OCI-LY7 (cell line): ENCODE measurements at regions not wholly inside any gene's neighbourhood (a gene's known extent, or its start where the extent isn't known, plus 50 kb on each side); places are given as distances from the start of the nearest gene placed in this dataset.

Experiments used
- BruUV-seq: library from RNA; stranded (reverse); fragments of 400-500 nt; replicated peaks from 2 replicates; lab custom pipeline; 2021; lab: Mats Ljungman, UMichigan
- CTCF ChIA-PET: fragments of 300-600 bp; sonication (Branson Sonifier 250); formaldehyde crosslinking; loops from one replicate; lab custom pipeline; 2022; ENCODE audit warnings: antibody characterized with exemption; ENCODE audit not compliant: unreplicated experiment; lab: Charles Lee
- POLR2A ChIA-PET: fragments of 300-600 bp; sonication (Branson Sonifier 250); formaldehyde crosslinking; loops from one replicate; lab custom pipeline; 2022; ENCODE audit warnings: antibody characterized with exemption; lab: Charles Lee
- DNase-seq: peaks from one replicate; pipeline ENCODE4 v3.0.0-alpha.2; 2015; ENCODE audit warnings: low spot score
- H2AFZ ChIP-seq: fragments of 200-600 bp; sonication (generic), shearing (Covaris generic); 2 replicates; pipeline ENCODE4 v1.6.1; 2014; ENCODE audit warnings: mild to moderate bottlenecking, antibody characterized with exemption, low read length, moderate library complexity
- H3K27ac ChIP-seq: fragments of 200-600 bp; sonication (generic); 2 replicates; pipeline ENCODE4 v1.5.1; 2014; ENCODE audit warnings: mixed run types, low read depth, mild to moderate bottlenecking, moderate library complexity, low read length, inconsistent platforms; ENCODE audit not compliant: poor library complexity, severe bottlenecking
- H3K36me3 ChIP-seq: fragments of 200-600 bp; sonication (generic); 2 replicates; pipeline ENCODE4 v1.6.1; 2014; ENCODE audit warnings: mild to moderate bottlenecking, antibody characterized with exemption, low read length, moderate library complexity, mixed read lengths; ENCODE audit not compliant: insufficient read depth
- H3K4me1 ChIP-seq: fragments of 200-600 bp; sonication (generic); 2 replicates; pipeline ENCODE4 v1.5.1; 2014; ENCODE audit warnings: mild to moderate bottlenecking, low read length; ENCODE audit not compliant: insufficient read depth, poor library complexity, severe bottlenecking
- H3K4me2 ChIP-seq: fragments of 200-600 bp; sonication (generic); 2 replicates; pipeline ENCODE4 v1.6.1; 2014; ENCODE audit warnings: mild to moderate bottlenecking, low read length
- H3K4me3 ChIP-seq: fragments of 200-600 bp; sonication (generic); 2 replicates; pipeline ENCODE4 v1.5.1; 2014; ENCODE audit warnings: mild to moderate bottlenecking, low read depth, low read length; ENCODE audit not compliant: poor library complexity, severe bottlenecking
- H3K79me2 ChIP-seq: fragments of 200-600 bp; sonication (generic); 2 replicates; pipeline ENCODE4 v1.6.1; 2016; ENCODE audit warnings: low read depth, mild to moderate bottlenecking, low read length, moderate library complexity, mixed read lengths; ENCODE audit not compliant: insufficient read depth
- H3K9me2 ChIP-seq: fragments of 200-600 bp; sonication (generic); 2 replicates; pipeline ENCODE4 v1.6.1; 2016; ENCODE audit warnings: mild to moderate bottlenecking, low read length, mixed read lengths; ENCODE audit not compliant: insufficient read depth
- H3K9me3 ChIP-seq: fragments of 200-600 bp; sonication (generic); 2 replicates; pipeline ENCODE4 v1.6.1; 2014; ENCODE audit warnings: mild to moderate bottlenecking, mixed run types, low read length, mixed read lengths
- H4K20me1 ChIP-seq: fragments of 200-600 bp; sonication (generic); 2 replicates; pipeline ENCODE4 v1.6.1; 2014; ENCODE audit warnings: mild to moderate bottlenecking, antibody characterized with exemption, low read length, moderate library complexity, mixed read lengths; ENCODE audit not compliant: insufficient read depth
- CTCF ChIP-seq: fragments of 200-600 bp; sonication (generic); conservative IDR thresholded peaks from 2 replicates; pipeline ENCODE4 v1.5.1; 2014; ENCODE audit warnings: mild to moderate bottlenecking, antibody characterized with exemption, low read length, moderate library complexity, mixed read lengths
- EZH2phosphoT487 ChIP-seq: fragments of 200-600 bp; sonication (generic); IDR thresholded peaks from 2 replicates; pipeline ENCODE4 v1.6.1; 2018; ENCODE audit warnings: low read depth, borderline replicate concordance, mild to moderate bottlenecking, mixed run types, antibody characterized with exemption, low read length, moderate library complexity, mixed read lengths
- intact Hi-C: fragments of 100-400 bp; cut with micrococcal nuclease; formaldehyde crosslinking; loops from one replicate; pipeline ENCODE4 v1.10.0; 2022; ENCODE audit not compliant: unreplicated experiment

- Histone ChIP-seq H4K20me1 (no peaks in the 10 kb centered on the region), H3K9me2 (no peaks in the 10 kb centered on the region), H3K79me2 (no peaks in the 10 kb centered on the region), H3K4me2 (no peak overlapping the region), H3K27ac (no peak overlapping the region), H3K4me3 (no peak overlapping the region), H3K9me3 (no peaks in the 10 kb centered on the region), H3K4me1 (no peaks in the 10 kb centered on the region), H2AFZ (no peak overlapping the region), H3K36me3 (no peaks in the 10 kb centered on the region)
- BruUV-seq = no TSS peak
- TF ChIP-seq CTCF (no peak), EZH2phosphoT487 (no peak)
- ChIA-PET POLR2A (interaction anchor here (0.6 kb wide), 1 partner anchor 18 kb away, joined by 3 read pairs; no protein-coding TSS in a partner anchor), CTCF (no interaction called here)
- intact Hi-C loops = no loop called here
- DNase-seq = no peak
Measured at GRCh38 chr5:145293716-145294115, 541.4 kb downstream of the PRELID2 start.

GRCh38 chr5:145292278-145292677 is 542.9 kb downstream of the PRELID2 start:
- no TSS peak for BruUV-seq

More at GRCh38 chr5:145292278-145292677, 542.9 kb downstream of the PRELID2 start:
- intact Hi-C loops = no loop called here
- no peaks in the 10 kb centered on the region for H3K4me1 ChIP-seq
- H3K79me2 ChIP-seq = no peaks in the 10 kb centered on the region
- no peak overlapping the region for H3K4me2 ChIP-seq
- no peaks in the 10 kb centered on the region for H3K9me2 ChIP-seq
- no peaks in the 10 kb centered on the region for H3K9me3 ChIP-seq
- no peak overlapping the region for H2AFZ ChIP-seq
- H3K27ac ChIP-seq = no peak overlapping the region
- ChIA-PET POLR2A (no interaction called here), CTCF (no interaction called here)
- no peaks in the 10 kb centered on the region for H4K20me1 ChIP-seq
- no peak for DNase-seq
- H3K36me3 ChIP-seq = no peaks in the 10 kb centered on the region
- H3K4me3 ChIP-seq = no peak overlapping the region
- no peak for TF ChIP-seq CTCF
- TF ChIP-seq EZH2phosphoT487 = no peak
